Stimulated activated CD4-positive, alpha-beta T cell treated with anti-CD3 and anti-CD28 coated beads, Interleukin-1b, Interleukin-23, amount 100 ng/mL, for 4 hours (primary cell): ENCODE measurements at regions not wholly inside any gene's neighbourhood (a gene's known extent, or its start where the extent isn't known, plus 50 kb on each side); places are given as distances from the start of the nearest gene placed in this dataset.
"Not testable (repeated sequence)": the region's sequence is repeated elsewhere in the genome, so short reads cannot be mapped to it uniquely, and the experiment has no call there.

Experiments
- DNase-seq, 2 donors: peaks; one replicate each; pipeline ENCODE4 v3.0.0-alpha.2; 2020; ENCODE audit warnings: low read depth in 2 of 2

DNA sequence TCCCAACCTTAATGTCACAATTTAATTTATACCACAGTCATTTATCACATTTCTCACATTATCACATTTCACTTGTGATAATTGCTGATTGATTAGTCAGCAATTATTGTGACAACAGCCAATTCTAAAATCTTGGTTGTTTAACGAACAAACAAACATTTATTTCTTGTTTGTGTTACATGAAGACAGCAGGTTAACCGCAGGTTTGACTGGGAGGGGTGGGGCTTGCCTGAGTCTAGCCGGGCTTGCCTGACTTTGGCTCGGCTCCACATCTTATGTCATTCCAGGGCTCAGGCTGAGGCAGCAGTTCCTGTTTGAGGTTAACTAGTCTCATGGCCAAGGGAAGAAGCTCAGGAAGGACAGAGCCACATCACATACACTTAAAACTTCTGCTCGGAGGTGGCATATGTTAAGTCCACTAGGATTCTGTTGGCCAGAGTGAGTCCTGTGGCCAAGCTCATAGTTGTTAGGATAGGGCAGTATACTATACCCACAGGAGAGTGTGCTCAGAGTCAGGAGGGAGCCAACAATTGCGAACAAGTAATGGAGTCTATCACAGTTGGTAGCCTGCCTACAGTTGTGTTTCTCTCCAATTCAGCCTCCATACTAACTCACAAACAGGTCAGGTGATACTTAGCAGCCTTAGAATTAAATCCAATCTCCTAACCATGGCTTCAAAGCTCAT lies 90.0 kb upstream of the IFNGR1 start:
- no peak for DNase-seq

- no peak for DNase-seq
Measured at GRCh38 chr6:137307163-137307854, 88.1 kb upstream of the IFNGR1 start.

- no peak for DNase-seq
Measured at GRCh38 chr6:137305691-137306090, 86.5 kb upstream of the IFNGR1 start.

- no peak for DNase-seq
Measured at GRCh38 chr6:137304020-137304780, 85.0 kb upstream of the IFNGR1 start.

- no peak for DNase-seq
Measured at GRCh38 chr6:137303441-137303840, 84.3 kb upstream of the IFNGR1 start.

DNA sequence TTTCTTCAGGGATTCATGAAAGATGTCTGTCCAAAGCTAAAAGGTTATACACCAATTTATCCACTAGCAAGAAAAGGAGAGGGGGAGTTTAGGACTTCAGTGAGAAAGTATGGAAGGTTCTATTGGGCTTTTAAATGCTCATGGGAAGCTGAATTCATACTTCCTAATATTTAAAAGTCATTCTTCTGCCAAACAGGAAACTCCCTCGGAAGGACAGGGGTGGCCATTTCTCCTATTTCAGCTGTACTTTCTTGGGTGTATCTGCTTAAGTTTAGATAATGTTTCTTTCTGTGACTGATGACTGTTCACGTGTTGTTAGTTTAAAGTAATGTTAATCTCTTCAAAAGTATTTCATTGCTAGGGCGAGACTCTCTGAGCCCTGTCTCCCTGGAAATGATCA lies 80.5 kb upstream of the IFNGR1 start:
- DNase-seq: no peak

DNA sequence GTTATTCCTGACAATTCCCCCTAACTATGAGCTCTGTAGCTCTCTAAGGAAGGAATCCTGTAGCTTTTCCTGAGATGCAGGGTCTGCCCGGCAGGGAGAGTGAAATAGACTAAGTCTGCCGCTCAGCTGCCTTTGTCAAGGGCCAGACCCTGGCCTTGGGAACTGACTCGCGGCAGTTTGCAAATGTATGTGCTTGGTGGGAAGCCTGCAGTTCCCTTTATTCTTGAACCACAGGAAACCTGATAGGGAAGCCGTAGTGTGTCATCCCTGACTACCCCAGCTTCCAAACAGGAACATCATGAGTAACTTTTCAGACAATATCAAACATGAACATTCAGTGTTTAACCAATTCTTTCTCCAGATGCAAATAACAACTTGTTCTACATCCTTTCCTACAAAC lies 78.7 kb upstream of the IFNGR1 start:
- DNase-seq: no peak

- not testable (repeated sequence) for DNase-seq
Measured at GRCh38 chr6:137292326-137292725, 73.1 kb upstream of the IFNGR1 start.

DNA sequence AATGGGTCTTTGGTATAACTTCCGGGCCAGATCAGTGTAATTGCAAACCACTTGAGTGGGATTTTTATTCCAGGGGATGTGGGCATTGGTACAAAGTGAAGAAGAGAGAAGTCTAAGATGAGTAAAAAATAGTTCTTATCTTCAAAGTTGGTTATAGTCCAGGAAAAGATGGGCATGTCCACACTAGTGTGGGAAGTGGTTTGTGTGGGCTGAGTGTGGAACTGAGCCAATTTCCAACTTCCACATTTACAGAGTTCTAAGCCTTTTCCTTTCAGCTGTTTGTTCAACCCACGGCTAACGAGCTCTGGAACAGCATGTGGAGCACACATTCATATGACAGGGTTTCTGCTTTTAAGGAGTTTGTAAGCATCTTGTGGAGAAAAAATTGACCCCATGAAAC lies 72.3 kb upstream of the IFNGR1 start:
- no peak for DNase-seq

DNA sequence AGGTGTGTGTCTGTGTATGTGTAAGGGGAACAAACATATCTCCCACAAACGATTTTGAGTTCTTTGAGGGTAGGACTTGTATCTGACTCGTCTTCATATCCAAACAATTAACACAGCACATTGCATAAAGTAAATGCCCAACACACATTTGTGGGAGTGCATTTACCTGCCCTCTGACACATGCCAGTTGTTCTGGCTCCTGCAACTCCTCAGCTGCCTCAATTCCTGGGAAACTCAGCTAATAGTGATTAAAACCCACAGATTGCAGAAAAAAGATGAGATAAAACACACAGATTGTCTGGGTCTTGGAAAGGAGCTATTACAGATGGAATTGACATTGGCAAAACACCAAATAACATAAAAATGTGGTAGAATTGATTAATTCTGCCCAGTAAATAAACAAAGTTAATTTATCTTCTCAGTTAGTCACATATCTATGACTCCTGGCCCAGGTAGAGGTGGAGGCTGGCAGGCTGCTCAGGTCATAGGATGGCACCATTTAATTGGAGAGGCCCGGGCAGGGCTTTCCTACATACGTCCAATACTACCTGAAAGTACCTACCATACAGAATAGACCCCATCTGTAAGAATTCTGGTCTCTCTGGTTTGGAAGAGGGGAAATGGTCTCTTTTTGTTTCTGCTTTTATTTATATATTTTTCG lies 71.5 kb upstream of the IFNGR1 start:
- no peak for DNase-seq

- no peak for DNase-seq
Measured at GRCh38 chr6:137286916-137287315, 67.7 kb upstream of the IFNGR1 start.

DNA sequence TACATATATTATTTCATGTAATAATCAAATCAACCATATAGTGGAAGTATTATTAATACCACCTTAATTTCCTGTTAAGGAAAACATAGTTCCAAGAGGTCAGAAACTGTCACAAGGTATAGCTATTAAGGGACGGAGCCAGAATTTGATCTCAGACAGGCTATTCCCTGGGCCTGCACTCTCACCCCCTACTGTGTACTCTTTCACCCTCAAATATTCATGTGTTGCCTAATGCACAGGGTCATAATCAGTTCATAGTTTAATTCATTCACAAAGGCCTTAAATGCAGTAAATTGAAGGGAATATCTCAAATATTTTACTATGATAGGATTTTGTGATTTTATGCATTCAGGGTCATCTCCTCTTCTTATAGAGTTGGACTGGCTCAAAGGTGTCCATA lies 67.2 kb upstream of the IFNGR1 start:
- no peak for DNase-seq

DNA sequence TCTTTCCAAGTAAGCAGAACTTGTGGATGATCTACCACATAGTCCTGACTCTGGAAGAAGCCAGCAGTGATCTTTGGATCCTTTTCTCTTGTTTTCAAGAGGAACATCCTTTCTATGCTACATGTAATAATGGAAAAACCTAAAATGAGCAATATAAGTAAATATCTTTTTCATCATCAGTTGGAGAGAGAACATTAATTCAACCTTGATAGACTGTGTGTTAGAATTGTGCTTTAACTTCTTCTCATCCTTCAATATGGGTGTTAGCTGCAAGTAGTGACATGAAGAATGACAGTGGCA lies 65.6 kb upstream of the IFNGR1 start:
- no peak for DNase-seq

- no peak for DNase-seq
Measured at GRCh38 chr6:137283940-137284810, 65.0 kb upstream of the IFNGR1 start.

DNA sequence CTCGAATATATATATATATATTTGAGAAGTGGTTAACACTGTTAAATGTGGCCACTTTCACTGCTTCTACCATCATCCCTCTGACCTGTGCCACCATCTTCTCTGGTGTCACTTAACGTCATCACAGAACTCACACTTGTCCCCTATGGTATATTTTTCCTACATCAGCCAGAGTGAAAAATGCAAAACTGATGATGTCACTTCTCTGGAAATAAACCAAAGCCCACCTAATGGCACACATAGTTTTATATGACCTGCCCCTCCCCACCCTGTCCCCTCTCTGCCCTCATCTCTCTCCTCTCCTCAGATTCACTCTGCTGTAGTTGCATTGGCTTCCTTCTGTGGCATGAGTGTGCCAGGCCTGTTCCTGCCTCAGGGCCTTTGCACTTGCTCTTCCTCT lies 63.9 kb upstream of the IFNGR1 start:
- no peak for DNase-seq

GRCh38 chr6:137282254-137282653 lies 63.1 kb upstream of the IFNGR1 start:
- no peak for DNase-seq

- DNase-seq: not testable (repeated sequence)
Measured at GRCh38 chr6:137279279-137279678, 60.1 kb upstream of the IFNGR1 start.

DNA sequence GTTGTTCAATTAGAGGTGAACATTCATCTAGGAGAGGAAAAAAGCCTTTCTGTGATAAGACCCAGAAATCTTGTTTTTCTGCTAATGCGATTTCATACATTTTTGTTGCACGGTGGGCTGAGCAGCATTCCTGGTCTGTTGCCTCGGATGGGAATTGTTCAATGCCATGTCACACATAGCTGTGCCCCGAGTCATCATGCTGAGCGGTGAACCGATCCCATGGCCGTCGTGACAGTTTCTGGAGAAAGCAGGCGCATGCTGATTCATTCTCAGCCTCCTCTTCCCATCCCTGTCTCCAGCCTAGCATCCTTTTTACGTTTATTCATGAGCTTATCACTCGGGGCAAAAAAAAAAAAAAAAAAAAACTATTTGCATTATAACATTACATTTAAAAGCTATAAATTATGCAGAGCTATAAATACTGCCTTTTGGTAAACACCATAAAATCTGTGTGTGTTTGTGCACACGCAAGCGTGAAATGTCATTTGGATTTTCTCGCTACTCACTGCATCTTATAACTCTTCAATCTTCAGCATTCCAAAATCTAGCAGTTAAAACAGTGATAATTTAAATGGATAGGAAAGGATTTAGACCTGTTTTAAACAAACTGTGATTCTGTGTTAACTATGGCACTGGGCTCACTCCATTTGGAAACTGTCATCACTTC lies 58.9 kb upstream of the IFNGR1 start:
- DNase-seq: no peak

DNA sequence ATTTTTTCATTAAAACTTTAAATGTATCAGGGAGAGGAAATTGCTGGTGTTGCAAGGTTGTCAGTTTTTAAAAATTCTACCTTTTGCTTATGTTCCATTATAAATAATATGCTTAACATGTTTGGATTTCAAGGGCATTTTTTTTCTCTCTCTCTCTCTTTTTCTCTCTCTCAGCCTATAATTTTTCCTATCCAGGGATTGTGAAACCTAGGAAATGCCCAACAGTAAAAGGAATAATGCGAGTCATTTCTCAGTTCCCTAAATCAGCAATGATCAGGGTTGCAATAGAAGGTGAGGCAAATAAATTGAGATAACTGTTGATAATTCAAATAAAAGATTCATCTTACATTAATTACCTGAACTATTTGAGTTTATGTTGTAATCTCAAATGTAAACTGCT lies 53.2 kb upstream of the IFNGR1 start:
- DNase-seq: no peak

GRCh38 chr6:137271245-137272183 lies 52.3 kb upstream of the IFNGR1 start:
- DNase-seq: no peak
